ENCODE measurements at regions not wholly inside any gene's neighbourhood (a gene's known extent, or its start where the extent isn't known, plus 50 kb on each side); places are given as distances from the start of the nearest gene placed in this dataset.

GRCh38 chrX:44085209-44085608, 112.0 kb upstream of the NDP start:
- no peak overlapping the region for H3K9ac ChIP-seq (replicated peaks; ENCODE audit: extremely low read depth, insufficient read depth, low read length)
- ChIA-PET POLR2A (no interaction called here), CTCF (no interaction called here)
- no peaks in the 10 kb centered on the region for H4K20me1 ChIP-seq (replicated peaks; ENCODE audit: control insufficient read depth, extremely low read depth, insufficient read depth, low read length)
- H3K9me3 ChIP-seq (replicated peaks; ENCODE audit: control insufficient read depth, insufficient read depth, low read length) = no peaks in the 10 kb centered on the region
- intact Hi-C loops (cut with micrococcal nuclease) = no loop called here
- no peak overlapping the region for H3K4me2 ChIP-seq (ENCODE audit: insufficient read depth, low read length)
- no peaks in the 10 kb centered on the region for H3K9me1 ChIP-seq (replicated peaks; ENCODE audit: control insufficient read depth, extremely low read depth, insufficient read depth, low read length)
- no peaks in the 10 kb centered on the region for H3K27me3 ChIP-seq (ENCODE audit: control insufficient read depth in 2 of 2, insufficient read depth in 2 of 2, low read length in 2 of 2)
- dilution Hi-C loops (cut with MboI; ENCODE audit: extremely low pct_ligation_motif_present, low sequenced_read_pairs) = no loop called here
- TF ChIP-seq EZH2 (IDR thresholded peaks at IDR 0.05; ENCODE audit: borderline replicate concordance, low read depth, low read length, severe bottlenecking) (no peak), POLR2AphosphoS5 (IDR thresholded peaks at IDR 0.05; ENCODE audit: insufficient read depth, low read depth, low read length) (no peak), GATA2 (IDR thresholded peaks at IDR 0.05; ENCODE audit: insufficient read depth, insufficient read length, low read depth, low read length) (no peak), MAX (IDR thresholded peaks at IDR 0.05; ENCODE audit: insufficient read depth, insufficient read length) (no peak), JUN (IDR thresholded peaks at IDR 0.05; ENCODE audit: borderline replicate concordance, insufficient read depth, insufficient read length, low read depth) (no peak), MYC (IDR thresholded peaks at IDR 0.05; ENCODE audit: low read depth, low read length) (no peak), FOS (IDR thresholded peaks at IDR 0.05; ENCODE audit: borderline replicate concordance, insufficient read depth, low read length) (no peak), POLR2A (IDR thresholded peaks at IDR 0.05; ENCODE audit: low read depth, low read length) (no peak), CTCF (IDR thresholded peaks at IDR 0.05; ENCODE audit: extremely low read depth in 1 of 2, insufficient read depth in 1 of 2, low read depth in 1 of 2, low read length in 2 of 2) (no peak)
- no peak overlapping the region for H3K27ac ChIP-seq (ENCODE audit: insufficient read depth, low read depth, low read length)
- no TSS peak for BruUV-seq (replicated peaks)
- DNase-seq (ENCODE audit: low read depth, low spot score) (no peak), FAIRE-seq (no peak)
- no peaks in the 10 kb centered on the region for H3K36me3 ChIP-seq (ENCODE audit: control insufficient read depth in 2 of 2, extremely low read depth in 1 of 2, insufficient read depth in 2 of 2, low read length in 2 of 2)
- H2AFZ ChIP-seq (ENCODE audit: low read depth, low read length) = no peak overlapping the region
- no peaks in the 10 kb centered on the region for H3K4me1 ChIP-seq (ENCODE audit: control insufficient read depth, extremely low read depth, insufficient read depth, low read length)
- H3K4me3 ChIP-seq (replicated peaks in 1 of 3; ENCODE audit: insufficient read depth in 1 of 3, low read depth in 1 of 3, low read length in 3 of 3) = no peak overlapping the region
- H3K79me2 ChIP-seq (ENCODE audit: control insufficient read depth, insufficient read depth, low read length) = no peaks in the 10 kb centered on the region
